Spleen (tissue), 7 donors: ENCODE measurements at regions not wholly inside any gene's neighbourhood (a gene's known extent, or its start where the extent isn't known, plus 50 kb on each side); places are given as distances from the start of the nearest gene placed in this dataset.

Experiments used
- CTCF ChIP-seq, 11 experiments: fragments of 200-600 bp in 7 of 11; fragments of 450-650 bp in 4 of 11; sonication (generic) in 4 of 11; IDR thresholded peaks in 8 of 11; conservative IDR thresholded peaks in 3 of 11; 1 replicate in 7 of 11; 2 replicates in 4 of 11; pipeline versions ENCODE4 v1.4.0 to v1.8.0; 2016 to 2021; ENCODE audit warnings: antibody characterized with exemption in 11 of 11, inconsistent platforms in 4 of 11, mild to moderate bottlenecking in 1 of 11
- POLR2AphosphoS5 ChIP-seq, 3 donors: sonication (generic); formaldehyde crosslinking; IDR thresholded peaks; one replicate each; pipeline ENCODE4 v1.5.1; 2017; ENCODE audit warnings: antibody characterized with exemption in 3 of 3
- donor health status: DM: no; HTN: no; CAD: no; lungs with moderate emphysema.
- donor health status: DM: no; HTN: no; CAD: no.
- donor health status: DM: no; HTN: no; CAD: no.

GRCh38 chr18:79595876-79596374, 83.7 kb upstream of the CTDP1 start:
- TF ChIP-seq CTCF (IDR thresholded peaks at IDR 0.05 in 8 of 11, conservative IDR thresholded peaks at IDR 0.05 in 3 of 11) (no peak), POLR2AphosphoS5 (IDR thresholded peaks at IDR 0.05) (no peak)
